NCI-H146 (cell line): ENCODE measurements at regions not wholly inside any gene's neighbourhood (a gene's known extent, or its start where the extent isn't known, plus 50 kb on each side); places are given as distances from the start of the nearest gene placed in this dataset.
A peak's percentile ranks its signal among the peaks of the same experiment; 100 is the strongest.
"Not testable (repeated sequence)": the region's sequence is repeated elsewhere in the genome, so short reads cannot be mapped to it uniquely, and the experiment has no call there.

Experiments used
- DNase-seq: peaks from one replicate; lab custom pipeline; 2025; lab: John Stamatoyannopoulos, UW

DNA sequence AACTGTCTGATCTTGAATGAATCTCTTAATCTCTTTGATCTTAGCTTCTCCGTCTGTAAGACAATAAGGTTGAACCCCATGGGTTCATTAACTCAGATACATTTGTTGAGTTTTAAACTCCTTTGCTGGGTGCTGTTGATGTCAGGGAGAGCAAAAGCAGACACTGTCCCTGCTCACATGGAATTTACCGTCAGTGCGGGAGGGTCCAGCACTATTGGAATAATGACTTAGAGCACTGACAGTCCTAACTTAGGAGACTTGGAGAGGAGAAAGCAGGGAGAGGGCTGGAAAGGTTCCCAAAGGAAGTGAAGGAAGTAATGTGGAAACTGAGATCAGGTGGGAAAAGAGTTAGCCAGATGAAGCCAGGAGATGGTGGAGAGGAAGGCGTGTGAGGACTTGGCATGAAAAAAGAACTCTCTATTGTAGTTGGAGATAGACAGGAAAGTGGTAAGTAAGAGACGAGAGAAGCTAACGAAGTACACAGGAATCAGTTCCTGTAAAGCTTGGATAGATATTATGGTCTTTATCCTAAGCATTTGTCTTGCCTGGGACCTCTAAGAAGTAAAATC, 141.4 kb upstream of the SERTAD2 start:
- no peak for DNase-seq

DNA sequence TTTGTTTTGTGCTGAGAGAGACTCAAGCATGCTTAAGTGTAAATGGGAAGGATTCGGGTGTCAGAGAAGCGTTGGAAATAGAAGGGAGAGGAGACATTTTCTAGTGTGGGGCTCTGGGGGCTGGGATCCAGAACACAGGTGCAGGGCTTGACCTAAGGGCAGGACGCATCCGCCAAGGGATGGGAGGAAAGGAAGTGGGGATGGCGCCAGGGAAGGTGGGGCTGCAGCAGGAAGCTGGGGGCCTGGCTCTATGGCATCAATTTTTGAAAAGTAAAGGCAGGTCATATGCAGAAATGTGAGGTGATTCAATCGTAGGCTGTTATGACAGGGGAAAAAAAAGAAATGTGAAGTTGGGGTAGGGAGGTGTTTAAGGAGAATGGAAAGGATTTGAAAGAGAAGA, 143.2 kb upstream of the SERTAD2 start:
- no peak for DNase-seq

DNA sequence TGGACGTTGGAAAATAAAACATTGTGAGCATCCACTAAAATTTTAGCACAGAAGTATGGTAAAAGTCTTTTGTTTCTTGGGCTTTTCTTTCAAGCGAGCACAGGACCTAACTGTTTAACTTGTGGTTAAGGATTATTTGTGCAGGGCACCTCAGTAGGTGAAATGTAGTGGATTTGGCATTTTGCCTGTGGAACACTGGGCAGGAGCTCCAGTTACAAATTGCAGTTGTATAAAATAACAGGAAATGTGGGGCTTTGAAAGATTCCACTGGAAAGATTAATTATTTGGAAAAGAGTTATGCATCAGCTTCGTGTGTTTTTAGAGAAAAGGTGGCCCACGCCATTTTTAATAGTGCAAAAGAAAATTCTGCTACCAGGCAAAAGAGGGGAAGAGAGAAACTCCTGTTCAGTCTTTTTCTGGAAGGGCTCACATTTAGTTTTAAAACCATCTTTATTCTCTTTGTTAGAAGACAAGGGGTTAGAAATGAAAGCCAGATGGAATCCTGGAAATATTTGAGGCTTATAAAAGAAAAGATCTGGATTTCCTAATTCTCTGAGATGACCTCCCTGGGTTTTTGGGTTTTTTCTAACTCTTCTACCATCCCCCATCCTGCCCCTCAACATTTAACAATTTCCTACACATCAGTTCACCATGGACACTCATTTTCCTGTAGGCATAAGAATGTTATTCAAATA, 144.3 kb upstream of the SERTAD2 start:
- peak; percentile 53 for DNase-seq

DNA sequence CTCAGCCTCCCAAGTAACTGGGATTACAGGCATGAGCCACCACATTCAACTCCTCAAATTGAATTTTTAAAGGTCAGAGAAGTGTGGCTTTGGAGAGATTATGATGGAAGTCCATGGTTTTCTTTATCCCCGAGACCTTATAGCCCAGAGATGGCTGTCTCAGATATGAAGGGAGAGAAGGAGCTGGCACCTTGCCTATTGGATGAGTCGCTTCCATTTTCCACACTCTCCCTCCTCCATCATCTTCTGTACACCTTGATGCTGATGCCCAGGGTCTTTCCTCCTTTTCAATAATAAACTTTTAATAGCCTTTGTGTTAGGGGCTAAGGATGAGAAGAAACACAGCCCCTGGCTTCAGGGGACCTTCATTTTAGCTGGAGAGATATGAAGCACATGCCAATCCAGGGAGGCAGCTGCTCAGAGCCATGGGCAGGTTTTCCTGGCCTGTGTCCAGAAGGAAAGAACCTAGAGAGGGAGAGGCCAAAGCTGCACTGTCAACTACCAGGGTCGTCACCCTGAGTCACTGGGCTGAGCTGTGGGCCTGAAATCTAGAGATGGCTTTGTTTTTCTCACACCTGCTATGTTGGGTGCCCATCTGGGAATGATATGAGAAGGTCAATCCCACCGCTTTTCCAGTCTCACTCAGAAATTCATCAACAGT, 146.0 kb upstream of the SERTAD2 start:
- no peak for DNase-seq

DNA sequence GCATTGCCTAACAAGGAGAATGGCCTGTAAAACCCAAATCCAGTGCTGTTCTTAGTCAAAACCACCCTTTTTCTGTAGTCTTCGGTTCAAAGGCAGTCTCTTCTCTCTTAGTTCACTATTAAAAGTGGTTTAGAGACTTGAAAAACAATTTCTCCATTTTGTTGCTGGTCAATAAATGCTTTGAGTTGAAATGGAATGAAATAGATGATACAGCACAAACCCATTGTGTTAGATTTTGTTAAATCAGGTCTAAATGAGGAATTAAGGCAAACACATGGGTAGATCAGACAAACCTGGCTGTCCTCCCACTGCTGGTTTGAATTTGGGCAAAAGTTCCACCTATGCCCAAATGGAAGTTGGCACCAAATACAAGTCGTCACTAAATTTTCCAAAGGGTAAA, 150.1 kb upstream of the SERTAD2 start:
- no peak for DNase-seq

DNA sequence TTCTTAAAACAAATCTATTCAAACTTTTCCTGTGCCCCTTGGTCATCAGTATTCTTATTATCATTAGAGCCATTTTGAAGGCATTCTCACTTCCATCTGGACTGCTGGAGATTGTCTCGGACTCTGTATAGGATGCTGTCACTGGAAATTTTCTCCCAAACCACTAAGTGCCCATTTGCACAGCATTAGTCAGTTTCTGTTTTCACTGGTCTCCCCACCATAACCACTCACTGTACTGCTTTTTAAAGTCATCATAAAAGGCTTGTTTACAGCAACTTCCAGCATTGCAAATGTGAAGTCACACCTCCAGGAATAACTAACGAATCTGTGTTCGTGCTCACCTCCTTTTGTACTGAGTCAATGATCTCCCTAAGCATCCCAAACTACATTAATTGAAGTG, 150.9 kb upstream of the SERTAD2 start:
- no peak for DNase-seq

DNA sequence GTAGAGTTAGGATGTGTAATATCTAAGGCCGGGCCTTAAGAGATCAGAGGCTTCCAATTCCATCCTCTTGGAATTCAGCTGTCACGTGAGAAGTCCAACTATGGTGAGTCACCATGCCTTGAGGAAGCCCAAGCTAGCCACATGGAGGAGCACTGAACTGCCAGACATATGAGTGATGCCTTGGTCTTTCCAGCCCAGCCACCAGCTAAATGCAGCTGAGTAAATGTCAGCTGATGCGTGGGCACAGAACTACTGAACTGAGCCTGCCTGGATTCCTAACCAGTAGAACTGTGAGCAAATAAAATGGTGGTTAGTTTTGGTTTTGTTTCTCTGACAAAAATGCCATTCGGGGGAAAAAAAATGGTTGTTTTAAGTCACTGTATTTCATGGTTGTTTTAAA, 153.7 kb upstream of the SERTAD2 start:
- no peak for DNase-seq

DNA sequence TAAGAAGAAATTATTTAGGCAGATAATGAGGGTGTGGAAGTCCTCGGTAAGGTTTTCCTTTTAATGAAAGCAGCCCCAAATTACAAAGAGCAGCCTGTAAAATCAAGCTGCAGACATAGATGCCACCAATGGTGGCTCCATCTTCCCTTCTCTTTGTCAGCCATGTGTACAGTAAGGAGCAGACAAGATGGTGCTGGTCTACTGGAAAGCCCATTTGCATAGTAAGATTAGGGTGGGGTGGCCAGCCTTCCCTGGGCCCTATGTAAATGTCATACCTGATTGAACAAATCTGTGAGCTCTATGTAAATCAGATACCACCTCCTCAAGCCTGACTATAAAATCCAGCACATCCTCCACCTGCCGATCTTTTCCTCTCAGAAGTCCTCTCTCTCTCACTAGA, 154.4 kb upstream of the SERTAD2 start:
- DNase-seq: peak; percentile 90

DNA sequence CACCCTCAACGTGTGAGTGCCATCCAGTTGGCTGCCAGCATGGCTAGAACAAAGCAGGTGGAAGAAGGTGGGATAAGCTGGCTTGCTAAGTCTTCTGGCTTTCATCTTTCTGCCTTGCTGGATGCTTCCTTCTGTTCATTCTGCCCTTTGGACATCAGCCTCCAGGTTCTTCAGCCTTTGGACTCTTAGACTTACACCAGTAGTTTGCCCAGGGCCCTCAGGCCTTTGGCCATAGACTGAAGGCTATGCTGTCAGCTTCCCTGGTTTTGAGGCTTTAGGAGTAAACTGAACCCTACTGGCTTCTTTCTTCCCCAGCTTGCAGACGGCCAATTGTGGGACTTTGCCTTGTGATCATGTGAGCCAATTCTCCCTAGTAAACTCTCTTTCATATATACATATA, 155.0 kb upstream of the SERTAD2 start:
- DNase-seq: peak; percentile 71

DNA sequence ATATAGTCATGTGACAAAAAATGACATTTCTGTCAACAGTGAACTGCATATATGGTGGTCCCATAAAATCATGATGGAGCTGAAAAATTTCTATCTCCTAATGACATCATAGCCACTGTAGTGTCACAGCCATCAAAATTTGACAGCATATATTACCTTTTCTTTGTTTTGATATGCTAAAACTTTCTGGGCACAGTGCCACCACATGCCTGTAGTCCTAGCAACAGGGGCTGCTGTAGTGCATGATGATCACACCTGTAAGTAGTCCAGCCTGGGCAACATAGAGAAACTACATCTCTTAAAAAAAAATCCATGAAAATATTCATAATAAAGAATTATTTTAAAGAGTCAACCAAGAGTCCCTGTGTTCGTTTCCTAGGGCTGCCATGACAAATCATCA, 155.5 kb upstream of the SERTAD2 start:
- peak; percentile 24 for DNase-seq

DNA sequence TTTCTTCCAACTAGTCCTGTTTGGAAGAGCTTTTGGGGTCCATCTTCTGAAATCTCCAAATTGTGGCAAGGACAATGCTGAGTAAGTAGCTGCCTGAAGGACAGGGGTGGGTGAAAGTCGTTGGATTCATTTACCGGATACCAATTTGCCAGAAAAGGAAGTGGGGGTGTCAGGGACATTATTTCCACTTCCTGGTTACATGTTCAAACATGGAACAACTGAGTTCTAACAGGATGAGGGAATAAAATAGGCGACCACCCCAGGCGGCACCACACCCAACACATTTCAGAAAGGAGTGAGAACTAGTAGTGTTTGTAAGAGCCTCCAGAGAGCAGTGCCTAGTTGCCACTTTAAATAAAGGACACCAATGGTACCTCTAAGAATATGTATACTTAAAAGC, 158.6 kb upstream of the SERTAD2 start:
- DNase-seq: no peak

DNA sequence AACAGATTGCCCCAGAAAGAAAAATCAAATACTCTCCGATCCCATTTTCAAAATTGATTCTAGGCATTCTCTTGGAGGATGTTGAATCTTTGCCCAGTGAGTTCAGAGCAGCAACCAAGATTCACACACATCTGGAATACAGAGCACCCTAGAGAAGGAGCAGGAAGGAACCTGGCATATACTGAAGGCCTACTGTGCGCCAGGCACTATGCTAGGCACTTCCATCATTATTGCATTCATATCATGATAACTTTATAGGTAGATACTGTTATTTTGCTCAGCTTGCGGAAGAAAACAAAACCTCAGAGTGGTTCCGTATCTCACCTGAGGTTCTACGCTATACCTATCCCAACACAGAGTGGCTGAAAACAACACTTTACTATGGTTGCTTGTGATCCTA, 160.3 kb upstream of the SERTAD2 start:
- DNase-seq: no peak

DNA sequence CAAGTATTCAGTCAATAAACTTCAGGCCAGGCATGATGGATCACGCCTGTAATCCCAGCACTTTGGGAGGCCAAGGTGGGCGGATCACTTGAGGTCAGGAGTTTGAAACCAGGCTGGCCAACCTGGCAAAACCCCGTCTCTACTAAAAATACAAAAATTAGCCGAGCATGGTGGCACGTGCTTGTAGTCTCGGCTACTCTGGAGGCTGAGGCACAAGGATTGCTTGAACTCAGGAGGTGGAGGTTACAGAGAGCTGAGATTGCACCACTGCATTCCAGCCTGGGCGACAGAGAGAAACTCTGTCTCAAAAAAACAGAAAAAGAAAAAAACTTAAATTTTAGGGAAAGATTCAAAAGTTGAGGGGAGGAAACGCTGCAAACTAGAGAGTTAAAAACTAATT, 162.8 kb upstream of the SERTAD2 start:
- DNase-seq: not testable (repeated sequence)

DNA sequence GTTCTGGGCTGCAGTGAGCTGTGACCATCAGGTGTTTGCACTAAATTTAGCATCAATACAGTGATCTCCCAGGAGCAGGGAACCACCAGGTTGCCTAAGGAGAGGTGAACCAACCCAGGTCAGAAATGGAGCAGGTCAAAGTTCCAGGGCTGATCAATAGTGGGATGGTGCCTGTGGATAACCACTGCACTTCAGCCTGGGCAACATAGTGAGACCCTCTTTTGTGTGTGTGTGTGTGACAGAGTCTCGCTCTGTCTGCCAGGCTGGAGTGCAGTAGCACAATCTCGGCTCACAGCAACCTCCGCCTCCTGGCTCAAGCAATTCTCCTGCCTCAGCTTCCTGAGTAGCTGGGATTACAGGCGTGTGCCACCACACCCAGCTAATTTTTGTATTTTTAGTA, 163.7 kb upstream of the SERTAD2 start:
- DNase-seq: no peak

DNA sequence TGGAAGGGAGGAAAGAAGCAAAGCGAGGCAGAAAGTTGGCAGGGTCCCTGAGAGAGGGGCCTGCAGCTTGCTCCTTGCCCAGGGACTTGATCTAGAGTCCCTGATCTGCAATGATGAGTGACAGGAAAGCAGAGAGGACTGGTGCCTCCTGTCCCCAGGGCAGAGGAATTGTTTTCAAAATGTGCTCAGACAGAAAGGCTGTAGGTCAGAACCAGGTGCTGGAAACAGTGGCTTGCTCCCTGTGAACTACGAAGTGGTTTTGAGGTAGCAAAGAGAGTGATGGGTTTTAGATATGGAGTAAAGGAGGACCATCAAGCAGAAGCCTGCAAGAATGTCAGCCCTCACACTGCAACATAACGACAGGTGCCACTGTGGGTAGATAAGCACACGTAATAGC, 164.9 kb upstream of the SERTAD2 start:
- DNase-seq: no peak

DNA sequence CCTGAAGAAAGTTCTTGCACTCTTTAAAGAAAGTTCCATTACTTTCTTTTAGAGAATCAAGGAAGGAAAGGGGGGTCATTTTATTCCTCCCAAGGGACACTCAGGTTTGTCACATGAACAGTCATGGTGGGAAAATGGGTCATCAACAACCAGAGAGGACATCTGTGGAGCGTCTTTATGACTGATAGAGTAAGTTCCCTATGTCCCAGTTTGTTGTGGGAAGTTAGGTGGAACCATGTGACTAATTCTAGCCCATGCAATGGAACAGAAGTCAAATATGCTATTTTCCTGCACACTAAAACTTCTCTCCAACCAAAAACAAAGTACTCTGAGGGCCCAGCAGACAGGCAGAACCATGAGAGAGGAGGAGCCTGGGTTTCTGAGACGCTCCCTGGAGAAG, 165.6 kb upstream of the SERTAD2 start:
- no peak for DNase-seq

DNA sequence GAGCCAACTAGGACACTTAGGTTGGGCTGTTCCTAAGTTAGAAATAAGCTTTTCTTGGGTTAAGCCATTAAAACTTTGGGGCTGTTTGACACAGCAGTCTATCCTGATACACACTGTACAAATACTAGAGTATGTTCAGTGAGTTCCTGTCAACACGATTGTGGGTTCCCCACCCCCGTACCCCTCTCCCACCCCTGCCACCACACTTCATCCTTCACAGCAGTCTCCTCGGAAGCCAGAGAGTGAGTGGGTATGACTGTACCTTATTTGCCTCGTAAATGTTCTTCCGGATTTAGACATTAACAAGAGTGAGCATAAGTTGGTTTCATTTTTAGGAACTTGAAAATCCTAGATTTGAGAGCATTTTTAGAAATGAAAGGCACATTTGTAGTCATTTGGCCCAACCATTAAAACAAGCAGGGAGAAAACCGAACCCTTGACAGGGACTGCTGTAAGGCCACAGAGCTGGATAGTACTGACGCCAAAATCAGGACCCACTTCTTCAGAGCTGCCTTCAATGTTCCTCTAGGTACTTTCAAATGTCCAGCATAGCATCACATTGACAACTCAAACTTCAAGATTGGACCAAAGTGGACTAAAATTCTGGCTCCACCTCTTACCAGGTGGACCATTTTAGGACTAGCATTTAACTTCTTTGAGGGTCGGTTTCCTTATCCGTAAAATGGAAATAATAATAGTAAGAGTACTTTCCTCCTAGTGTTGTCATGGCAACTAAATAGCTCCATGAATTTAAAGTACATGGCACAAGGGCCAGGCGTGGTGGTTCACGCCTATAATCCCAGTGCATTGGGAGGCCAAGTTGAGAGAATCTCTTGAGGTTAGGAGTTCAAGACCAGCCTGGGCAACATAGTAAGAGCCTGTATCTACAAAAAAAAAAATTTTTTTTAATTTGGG, 166.3 kb upstream of the SERTAD2 start:
- no peak for DNase-seq

DNA sequence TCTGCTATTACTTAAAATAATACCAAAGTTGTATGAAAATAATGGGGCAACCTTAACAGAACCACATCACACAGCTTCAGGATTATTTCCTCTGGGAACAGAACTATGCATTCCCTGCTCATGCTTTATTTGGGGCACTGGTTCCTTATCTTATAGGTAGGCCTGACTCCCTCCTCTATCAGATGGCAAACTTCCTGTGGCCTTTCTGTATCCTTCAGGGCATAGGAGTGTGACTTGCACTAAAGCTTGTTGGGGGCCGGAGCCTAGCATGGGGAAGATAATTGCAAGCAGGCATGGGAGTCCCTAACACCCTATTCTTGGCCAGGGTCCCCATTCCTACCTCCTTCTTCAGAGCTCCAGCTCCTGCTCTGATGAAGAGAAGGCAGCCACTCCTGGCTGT, 167.2 kb upstream of the SERTAD2 start:
- DNase-seq: no peak

DNA sequence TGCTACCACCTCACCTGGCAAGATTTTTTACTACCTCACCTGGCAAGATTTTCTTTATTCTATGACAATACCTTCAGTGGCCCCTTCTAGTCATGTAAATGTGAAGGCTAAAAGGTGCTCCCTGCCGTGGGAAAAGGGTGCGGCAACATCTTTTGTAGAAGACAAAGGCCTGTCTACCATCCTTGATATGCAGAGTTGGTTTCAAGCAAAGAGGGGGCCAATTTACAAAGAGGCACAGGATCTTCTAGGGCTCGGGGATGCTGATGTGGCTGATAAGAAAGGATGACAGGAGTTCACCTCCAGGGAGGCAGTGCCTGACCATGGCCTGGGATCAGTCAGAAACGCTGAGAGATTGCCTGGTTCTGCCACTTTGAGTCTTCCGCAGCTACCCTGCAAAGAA, 165.4 kb upstream of the SLC1A4 start:
- no peak for DNase-seq

DNA sequence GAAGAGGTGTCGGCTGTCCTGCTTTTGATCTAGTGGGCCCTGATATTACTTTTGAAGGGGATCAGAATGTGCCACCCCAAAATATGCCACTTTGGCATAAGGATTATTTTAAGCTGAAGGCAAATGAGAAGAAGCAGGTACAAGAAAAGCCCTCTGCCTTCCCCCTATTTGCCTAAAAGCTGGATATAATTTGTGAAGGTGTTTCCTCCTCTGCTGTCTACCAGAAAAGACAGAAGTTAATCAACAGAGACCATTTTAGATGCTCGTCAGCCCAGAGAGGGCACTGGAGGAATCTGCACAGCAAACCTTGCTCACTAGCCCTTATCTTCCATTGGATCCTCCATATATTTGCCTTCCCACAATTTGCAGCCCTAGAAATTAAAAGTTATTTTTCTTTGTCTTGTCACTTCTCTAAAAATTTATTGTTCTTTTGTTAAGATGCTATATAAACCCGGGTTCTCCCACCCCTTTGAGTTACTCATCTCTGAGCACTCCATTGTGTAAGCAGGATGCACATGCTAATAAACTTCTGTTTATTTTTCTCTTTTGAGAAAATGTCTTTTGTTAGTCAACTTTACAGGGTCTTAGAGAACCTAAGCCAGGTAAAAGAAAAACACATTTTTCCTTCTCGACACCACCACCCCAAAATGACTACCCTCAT, 163.2 kb upstream of the SLC1A4 start:
- no peak for DNase-seq

DNA sequence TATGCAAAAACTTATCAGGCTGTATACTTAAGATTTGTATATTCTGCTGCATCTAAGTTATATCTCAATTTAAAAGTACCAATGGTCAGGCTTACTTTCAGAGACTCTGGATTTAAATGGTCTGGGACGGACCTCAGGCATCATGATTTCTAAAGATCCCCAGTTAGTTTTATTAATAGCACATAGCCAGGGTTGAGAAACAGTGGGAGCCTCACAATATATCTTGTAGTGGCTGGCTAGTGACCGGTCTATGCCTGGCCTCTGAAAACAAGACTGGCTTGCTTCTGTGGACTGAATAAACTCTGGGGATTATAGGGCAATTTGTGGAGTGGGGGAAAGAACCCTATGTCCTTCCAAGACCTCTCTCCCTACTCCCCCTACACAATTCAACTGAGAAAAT, 162.5 kb upstream of the SLC1A4 start:
- DNase-seq: no peak

DNA sequence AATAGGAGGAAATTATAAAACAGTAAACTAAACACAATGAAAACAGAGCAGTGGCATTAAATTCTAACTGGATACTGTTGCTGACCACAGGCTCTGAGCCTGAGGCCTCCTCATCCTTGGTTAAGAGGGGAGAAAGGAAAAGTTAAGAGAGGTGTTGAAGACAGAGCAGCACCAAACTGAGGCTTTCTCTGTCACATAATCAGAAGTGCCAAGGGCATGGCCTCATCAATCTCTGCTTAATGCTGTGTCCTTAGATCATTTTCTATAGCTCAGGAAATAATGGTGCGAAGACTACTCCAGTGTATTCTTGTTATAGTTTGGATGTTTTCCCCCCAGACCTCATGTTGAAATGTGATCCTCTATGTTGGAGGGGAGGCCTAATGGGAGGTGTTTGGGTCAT, 160.9 kb upstream of the SLC1A4 start:
- DNase-seq: no peak
